Ishikawa (cell line): ENCODE measurements at regions not wholly inside any gene's neighbourhood (a gene's known extent, or its start where the extent isn't known, plus 50 kb on each side); places are given as distances from the start of the nearest gene placed in this dataset.

Experiments used
- CEBPB ChIP-seq: IDR thresholded peaks from 2 replicates; pipeline ENCODE4 v1.6.1; 2012
- CREB1 ChIP-seq: IDR thresholded peaks from 2 replicates; pipeline ENCODE4 v1.6.1; 2012; ENCODE audit warnings: low read depth
- EGR1 ChIP-seq: IDR thresholded peaks from 2 replicates; pipeline ENCODE4 v1.6.1; 2012
- EP300 ChIP-seq: IDR thresholded peaks from 2 replicates; pipeline ENCODE4 v1.6.1; 2012; ENCODE audit warnings: borderline replicate concordance
- FOXM1 ChIP-seq: IDR thresholded peaks from 2 replicates; pipeline ENCODE4 v1.6.1; 2012; ENCODE audit warnings: low read depth, borderline replicate concordance
- MAX ChIP-seq: IDR thresholded peaks from 2 replicates; pipeline ENCODE4 v1.6.1; 2012
- NFIC ChIP-seq: IDR thresholded peaks from 2 replicates; pipeline ENCODE4 v1.6.1; 2012
- RAD21 ChIP-seq: IDR thresholded peaks from 2 replicates; pipeline ENCODE4 v1.6.1; 2012; ENCODE audit warnings: low read depth
- REST ChIP-seq: IDR thresholded peaks from 2 replicates; pipeline ENCODE4 v1.6.1; 2012; ENCODE audit warnings: low read depth, mild to moderate bottlenecking
- TAF1 ChIP-seq: IDR thresholded peaks from 2 replicates; pipeline ENCODE4 v1.6.1; 2012; ENCODE audit warnings: low read depth, mild to moderate bottlenecking
- TCF12 ChIP-seq: IDR thresholded peaks from 2 replicates; pipeline ENCODE4 v1.6.1; 2012; ENCODE audit warnings: low read depth
- TEAD4 ChIP-seq: IDR thresholded peaks from 2 replicates; pipeline ENCODE4 v1.6.1; 2012
- USF1 ChIP-seq: IDR thresholded peaks from 2 replicates; pipeline ENCODE4 v1.6.1; 2012
- YY1 ChIP-seq: IDR thresholded peaks from 2 replicates; pipeline ENCODE4 v1.6.1; 2012; ENCODE audit warnings: low read depth
- ZBTB7A ChIP-seq: IDR thresholded peaks from 2 replicates; pipeline ENCODE4 v1.6.1; 2012; ENCODE audit warnings: low read depth

- TF ChIP-seq TAF1 = no peak
Measured at GRCh38 chr2:40540026-40540425, 88.1 kb upstream of the SLC8A1 start.

GRCh38 chr2:40543381-40543780 is 91.5 kb upstream of the SLC8A1 start:
- TF ChIP-seq YY1 (no peak), CEBPB (no peak), FOXM1 (no peak), MAX (no peak), RAD21 (no peak), EP300 (no peak), TEAD4 (no peak), USF1 (no peak), CREB1 (no peak), TCF12 (no peak), NFIC (no peak), REST (no peak), EGR1 (no peak), ZBTB7A (no peak), TAF1 (no peak)

GRCh38 chr2:40544072-40544471 is 92.2 kb upstream of the SLC8A1 start:
- TF ChIP-seq FOXM1 (no peak), EGR1 (no peak), CREB1 (no peak), YY1 (no peak), TCF12 (no peak), RAD21 (no peak), USF1 (no peak), EP300 (no peak), REST (no peak), TEAD4 (no peak), NFIC (no peak), ZBTB7A (no peak)

- TF ChIP-seq CREB1 (no peak), TCF12 (no peak), EP300 (no peak), ZBTB7A (no peak), FOXM1 (no peak), NFIC (no peak), CEBPB (no peak), USF1 (no peak), EGR1 (no peak), YY1 (no peak), RAD21 (no peak), TEAD4 (no peak), REST (no peak), MAX (no peak), TAF1 (no peak)
Measured at GRCh38 chr2:40545645-40546044, 93.8 kb upstream of the SLC8A1 start.
